Neural crest cell (in vitro differentiated cells): ENCODE measurements at regions not wholly inside any gene's neighbourhood (a gene's known extent, or its start where the extent isn't known, plus 50 kb on each side); places are given as distances from the start of the nearest gene placed in this dataset.
"Not testable (repeated sequence)": the region's sequence is repeated elsewhere in the genome, so short reads cannot be mapped to it uniquely, and the experiment has no call there.

Source experiments
- DNase-seq: peaks from one replicate; pipeline ENCODE4 v3.0.0; 2021; ENCODE audit warnings: low read depth, mixed read lengths, low spot score
- H3K27ac Mint-ChIP-seq: one replicate; pipeline ENCODE4 v1.8.0; 2021; ENCODE audit warnings: mild to moderate bottlenecking, mixed read lengths; ENCODE audit not compliant: unreplicated experiment
- H3K27me3 Mint-ChIP-seq: 2 replicates; pipeline ENCODE4 v1.8.0; 2021; ENCODE audit warnings: low read depth, mild to moderate bottlenecking, mixed read lengths
- H3K36me3 Mint-ChIP-seq: 2 replicates; pipeline ENCODE4 v1.8.0; 2021; ENCODE audit warnings: low read depth, mild to moderate bottlenecking, mixed read lengths
- H3K4me1 Mint-ChIP-seq: 2 replicates; pipeline ENCODE4 v1.8.0; 2021; ENCODE audit warnings: mixed read lengths
- H3K4me3 Mint-ChIP-seq: one replicate; pipeline ENCODE4 v1.8.0; 2021; ENCODE audit warnings: mild to moderate bottlenecking, mixed read lengths
- H3K9me3 Mint-ChIP-seq: 2 replicates; pipeline ENCODE4 v1.8.0; 2021; ENCODE audit warnings: mixed read lengths
- CTCF ChIP-seq: fragments of 200-600 bp; sonication (generic); conservative IDR thresholded peaks from 2 replicates; pipeline ENCODE4 v1.5.0; 2021; ENCODE audit warnings: antibody characterized with exemption, mild to moderate bottlenecking

GRCh38 chr12:126944684-126945083 is 1322.3 kb upstream of the TMEM132C start:
- TF ChIP-seq CTCF, result no peak
- no peak overlapping the region for H3K27ac Mint-ChIP-seq
- H3K9me3 Mint-ChIP-seq, result peaks cover 4% of the 10 kb centered on the region
- H3K36me3 Mint-ChIP-seq, result no peaks in the 10 kb centered on the region
- H3K4me1 Mint-ChIP-seq, result no peaks in the 10 kb centered on the region
- no peaks in the 10 kb centered on the region for H3K27me3 Mint-ChIP-seq
- no peak overlapping the region for H3K4me3 Mint-ChIP-seq
- DNase-seq, result no peak

GRCh38 chr12:126946958-126947357 is 1320.0 kb upstream of the TMEM132C start:
- not testable (repeated sequence) for H3K4me3 Mint-ChIP-seq, H3K9me3 Mint-ChIP-seq, H3K27me3 Mint-ChIP-seq, H3K4me1 Mint-ChIP-seq, H3K36me3 Mint-ChIP-seq, H3K27ac Mint-ChIP-seq, DNase-seq

- TF ChIP-seq CTCF, result no peak
- Mint-ChIP-seq H3K36me3 (no peaks in the 10 kb centered on the region), H3K4me1 (peaks cover 14% of the 10 kb centered on the region), H3K9me3 (peaks cover 2% of the 10 kb centered on the region), H3K27me3 (no peaks in the 10 kb centered on the region), H3K27ac (no peak overlapping the region), H3K4me3 (no peak overlapping the region)
- DNase-seq, result no peak
Measured at GRCh38 chr12:126949558-126949957, 1317.4 kb upstream of the TMEM132C start.

- TF ChIP-seq CTCF, result no peak
- Mint-ChIP-seq H3K27me3 (no peaks in the 10 kb centered on the region), H3K4me3 (no peak overlapping the region), H3K27ac (no peak overlapping the region), H3K36me3 (no peaks in the 10 kb centered on the region), H3K9me3 (no peaks in the 10 kb centered on the region), H3K4me1 (peaks cover 14% of the 10 kb centered on the region)
- no peak for DNase-seq
Measured at GRCh38 chr12:126950266-126950665, 1316.7 kb upstream of the TMEM132C start.

- Mint-ChIP-seq H3K36me3 (no peaks in the 10 kb centered on the region), H3K4me3 (no peak overlapping the region), H3K9me3 (no peaks in the 10 kb centered on the region), H3K4me1 (peaks cover 14% of the 10 kb centered on the region), H3K27me3 (no peaks in the 10 kb centered on the region), H3K27ac (no peak overlapping the region)
- DNase-seq, result no peak
- TF ChIP-seq CTCF, result no peak
Measured at GRCh38 chr12:126952096-126953007, 1314.6 kb upstream of the TMEM132C start.

GRCh38 chr12:126953365-126953889 is 1313.5 kb upstream of the TMEM132C start:
- Mint-ChIP-seq H3K27ac (no peak overlapping the region), H3K9me3 (no peaks in the 10 kb centered on the region), H3K4me3 (no peak overlapping the region), H3K4me1 (peaks cover 14% of the 10 kb centered on the region), H3K36me3 (no peaks in the 10 kb centered on the region), H3K27me3 (no peaks in the 10 kb centered on the region)
- DNase-seq, result no peak
- TF ChIP-seq CTCF, result no peak
